ENCODE measurements at regions not wholly inside any gene's neighbourhood (a gene's known extent, or its start where the extent isn't known, plus 50 kb on each side); places are given as distances from the start of the nearest gene placed in this dataset.

- TF ChIP-seq CTCF (IDR thresholded peaks at IDR 0.05) (no peak), POLR2A (IDR thresholded peaks at IDR 0.05) (no peak)
Observed at GRCh38 chr10:78803710-78804109, 265.1 kb upstream of the ZMIZ1 start.

Measured in right lobe of liver (tissue), 4 donors.